Lung (tissue), 11 donors: ENCODE measurements at regions not wholly inside any gene's neighbourhood (a gene's known extent, or its start where the extent isn't known, plus 50 kb on each side); places are given as distances from the start of the nearest gene placed in this dataset.

ENCODE experiments used
- ATAC-seq: fragments of 200-7000 bp; cut with Tn5 transposase; one replicate; pipeline ENCODE4 v1.9.1; 2020; ENCODE audit warnings: moderate number of reproducible peaks; ENCODE audit not compliant: insufficient read depth, low FRiP score
- DNase-seq, 3 donors: peaks; one replicate each; pipeline ENCODE4 v3.0.0-alpha.2; 2013 to 2017
- H3K27ac ChIP-seq, 2 donors: one replicate each; pipeline ENCODE4 v1.5.1; 2013; ENCODE audit warnings: mild to moderate bottlenecking in 2 of 2, moderate library complexity in 2 of 2, control low read depth in 1 of 2, inconsistent platforms in 1 of 2, low read depth in 1 of 2, low read length in 1 of 2
- H3K27me3 ChIP-seq, 3 donors: one replicate each; pipeline ENCODE4 v1.5.1; 2013; ENCODE audit warnings: low read length in 2 of 3; ENCODE audit not compliant: control insufficient read depth in 3 of 3, insufficient read depth in 3 of 3
- H3K36me3 ChIP-seq, 4 donors: one replicate each; pipeline ENCODE4 v1.5.1; 2013; ENCODE audit warnings: low read length in 4 of 4, mild to moderate bottlenecking in 1 of 4, moderate library complexity in 1 of 4; ENCODE audit not compliant: control insufficient read depth in 4 of 4, insufficient read depth in 4 of 4
- H3K4me1 ChIP-seq, 5 donors: one replicate each; pipeline ENCODE4 v1.5.1; 2013; ENCODE audit warnings: low read length in 5 of 5, mild to moderate bottlenecking in 2 of 5, moderate library complexity in 1 of 5; ENCODE audit not compliant: control insufficient read depth in 5 of 5, insufficient read depth in 5 of 5
- H3K4me3 ChIP-seq: one replicate; pipeline ENCODE4 v1.5.1; 2013; ENCODE audit warnings: mild to moderate bottlenecking, control low read depth, moderate library complexity
- H3K9ac ChIP-seq, 2 donors: one replicate each; pipeline ENCODE4 v1.5.1; 2013; ENCODE audit warnings: low read length in 2 of 2, control low read depth in 1 of 2; ENCODE audit not compliant: insufficient read depth in 1 of 2
- H3K9me3 ChIP-seq, 4 donors: one replicate each; pipeline ENCODE4 v1.5.1; 2013; ENCODE audit warnings: low read length in 3 of 4, mild to moderate bottlenecking in 1 of 4, moderate library complexity in 1 of 4; ENCODE audit not compliant: control insufficient read depth in 4 of 4, insufficient read depth in 3 of 4
- CTCF ChIP-seq: IDR thresholded peaks from 2 replicates; pipeline ENCODE4 v1.5.1; 2012; ENCODE audit warnings: mild to moderate bottlenecking; ENCODE audit errors: control extremely low read depth, extremely low read depth
- WGBS, 2 donors: extraction: QIAGEN DNeasy Blood & Tissue Kit; methylation state at CpG; one replicate each; pipeline ENCODE4 v1.1.7; 2013; 5-methylcytosine and 5-hydroxymethylcytosine counted together
- donor health status: control.
- donor health status: control.
- donor health status: Bipolar disorder and iron deficiency.
- donor health status: healthy.
- donor health status: DM: yes; HTN: yes; CAD: no.

- no peak for TF ChIP-seq CTCF
- 95 to 96% methylated on average over 5 of the region's 5 CpGs for WGBS, 2 donors
- no peaks in the 10 kb centered on the region for H3K27me3 ChIP-seq
- H3K36me3 ChIP-seq = no peaks in the 10 kb centered on the region
- H3K9me3 ChIP-seq = peaks cover 0 to 2% (median 0%) of the 10 kb centered on the region in 4 donors
- H3K4me1 ChIP-seq = no peaks in the 10 kb centered on the region
- H3K27ac ChIP-seq = no peak overlapping the region
- DNase-seq = no peak
- no peak for ATAC-seq
- H3K4me3 ChIP-seq = no peak overlapping the region
- no peak overlapping the region for H3K9ac ChIP-seq
Measured at GRCh38 chr11:116082256-116082655, 578.0 kb upstream of the CADM1 start.

- DNase-seq = no peak
- no peak for ATAC-seq
- Histone ChIP-seq H3K4me1 (no peaks in the 10 kb centered on the region), H3K9ac (no peak overlapping the region), H3K27me3 (no peaks in the 10 kb centered on the region), H3K27ac (no peak overlapping the region), H3K9me3 (peaks cover 0 to 2% (median 0%) of the 10 kb centered on the region in 4 donors), H3K4me3 (no peak overlapping the region), H3K36me3 (no peaks in the 10 kb centered on the region)
- 92 to 98% methylated on average over 2 of the region's 2 CpGs for whole genome bisulfite sequencing, 2 donors
- TF ChIP-seq CTCF = no peak
Measured at GRCh38 chr11:116079580-116079979, 575.4 kb upstream of the CADM1 start.

GRCh38 chr11:116078101-116078591, 573.9 kb upstream of the CADM1 start:
- ATAC-seq (no peak), DNase-seq (peak in 2 of 3 donors; percentile 25 to 48)
- H3K27ac ChIP-seq = no peak overlapping the region
- H3K4me1 ChIP-seq = no peaks in the 10 kb centered on the region
- H3K4me3 ChIP-seq = no peak overlapping the region
- peaks cover 0 to 2% (median 0%) of the 10 kb centered on the region in 4 donors for H3K9me3 ChIP-seq
- 62 to 65% methylated on average over 6 of the region's 6 CpGs for WGBS, 2 donors
- H3K27me3 ChIP-seq = no peaks in the 10 kb centered on the region
- TF ChIP-seq CTCF = no peak
- no peak overlapping the region for H3K9ac ChIP-seq
- no peaks in the 10 kb centered on the region for H3K36me3 ChIP-seq

- Histone ChIP-seq H3K27ac (no peak overlapping the region), H3K36me3 (no peaks in the 10 kb centered on the region), H3K27me3 (no peaks in the 10 kb centered on the region), H3K9ac (no peak overlapping the region), H3K4me3 (no peak overlapping the region), H3K9me3 (peaks cover 0 to 2% (median 0%) of the 10 kb centered on the region in 4 donors), H3K4me1 (no peaks in the 10 kb centered on the region)
- DNase-seq = no peak
- ATAC-seq = no peak
- TF ChIP-seq CTCF = no peak
- WGBS, 2 donors = 93 to 94% methylated on average over 2 of the region's 2 CpGs
Measured at GRCh38 chr11:116077092-116077491, 572.9 kb upstream of the CADM1 start.
